GM12892 (cell line): ENCODE measurements at regions not wholly inside any gene's neighbourhood (a gene's known extent, or its start where the extent isn't known, plus 50 kb on each side); places are given as distances from the start of the nearest gene placed in this dataset.

Experiments used
- POLR2A ChIP-seq: IDR thresholded peaks from 2 replicates; pipeline ENCODE4 v1.6.1; 2011; ENCODE audit warnings: low read depth, low read length, control low read depth
- POLR2AphosphoS5 ChIP-seq: IDR thresholded peaks from 2 replicates; pipeline ENCODE4 v1.6.1; 2011; ENCODE audit warnings: low read depth, low read length, control low read depth
- TAF1 ChIP-seq: IDR thresholded peaks from 2 replicates; pipeline ENCODE4 v1.6.1; 2011; ENCODE audit warnings: low read depth, mild to moderate bottlenecking, control low read depth, low read length, borderline replicate concordance

DNA sequence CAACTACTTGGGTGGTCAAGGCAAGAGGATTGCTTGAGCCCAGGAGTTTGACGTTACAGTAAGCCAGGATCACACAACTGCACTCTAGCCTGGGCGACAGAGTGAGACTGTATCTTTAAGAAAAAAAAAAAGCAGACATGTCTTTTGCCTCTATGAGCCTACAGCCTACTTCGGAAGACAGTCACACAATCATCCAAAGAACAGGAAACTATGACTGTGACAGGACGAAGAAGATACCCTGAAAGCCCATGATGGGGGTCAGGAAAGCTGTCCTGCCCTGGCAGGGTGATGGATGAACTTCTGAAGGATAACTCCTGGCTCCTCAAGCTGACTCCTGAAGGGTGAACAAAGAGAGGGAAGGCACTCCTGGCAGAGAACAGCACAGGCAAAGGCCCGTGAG lies 251.7 kb upstream of the SIX2 start:
- TF ChIP-seq TAF1 = no peak
- no peak for TF ChIP-seq POLR2AphosphoS5
- TF ChIP-seq POLR2A = no peak
